Choroid plexus epithelial cell (primary cell): ENCODE measurements at regions not wholly inside any gene's neighbourhood (a gene's known extent, or its start where the extent isn't known, plus 50 kb on each side); places are given as distances from the start of the nearest gene placed in this dataset.

ENCODE experiments used
- DNase-seq: peaks from one replicate; pipeline ENCODE4 v3.0.0-alpha.2; 2010; ENCODE audit warnings: low read depth
- H3K4me3 ChIP-seq: 2 replicates; pipeline ENCODE4 v1.5.1; 2011; ENCODE audit warnings: low read depth, mild to moderate bottlenecking, control low read depth, low read length, moderate library complexity
- CTCF ChIP-seq: conservative IDR thresholded peaks from 2 replicates; pipeline ENCODE4 v1.5.1; 2011; ENCODE audit warnings: low read depth, mild to moderate bottlenecking, control low read depth, inconsistent platforms, low read length, moderate library complexity

GRCh38 chr12:78719721-78720120 lies 144.9 kb upstream of the SYT1 start:
- no peak for TF ChIP-seq CTCF
- no peak overlapping the region for H3K4me3 ChIP-seq

DNA sequence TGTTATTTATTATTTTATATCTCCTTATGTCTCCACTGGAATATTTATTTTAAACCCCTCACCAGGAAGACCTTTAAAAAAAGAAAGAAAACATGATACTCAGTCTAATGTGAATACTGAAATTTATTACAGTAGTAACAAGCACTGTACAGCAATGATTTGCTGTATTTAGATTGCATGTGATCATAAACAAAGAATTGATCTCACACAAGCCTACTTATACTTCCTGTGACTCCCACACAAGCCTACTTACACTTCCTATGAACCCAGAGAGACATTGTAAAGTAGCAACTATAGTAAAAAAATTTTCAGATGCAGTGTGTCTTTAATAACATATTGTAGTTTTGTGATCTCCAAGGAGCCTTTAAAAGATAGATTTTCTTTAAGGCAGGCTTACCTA lies 142.7 kb upstream of the SYT1 start:
- TF ChIP-seq CTCF = no peak
- DNase-seq = no peak
- H3K4me3 ChIP-seq = no peak overlapping the region

More at GRCh38 chr12:78719721-78720120, 144.9 kb upstream of the SYT1 start:
- no peak for DNase-seq

GRCh38 chr12:78725033-78725432 lies 139.5 kb upstream of the SYT1 start:
- TF ChIP-seq CTCF = no peak
- no peak for DNase-seq
- no peak overlapping the region for H3K4me3 ChIP-seq

DNA sequence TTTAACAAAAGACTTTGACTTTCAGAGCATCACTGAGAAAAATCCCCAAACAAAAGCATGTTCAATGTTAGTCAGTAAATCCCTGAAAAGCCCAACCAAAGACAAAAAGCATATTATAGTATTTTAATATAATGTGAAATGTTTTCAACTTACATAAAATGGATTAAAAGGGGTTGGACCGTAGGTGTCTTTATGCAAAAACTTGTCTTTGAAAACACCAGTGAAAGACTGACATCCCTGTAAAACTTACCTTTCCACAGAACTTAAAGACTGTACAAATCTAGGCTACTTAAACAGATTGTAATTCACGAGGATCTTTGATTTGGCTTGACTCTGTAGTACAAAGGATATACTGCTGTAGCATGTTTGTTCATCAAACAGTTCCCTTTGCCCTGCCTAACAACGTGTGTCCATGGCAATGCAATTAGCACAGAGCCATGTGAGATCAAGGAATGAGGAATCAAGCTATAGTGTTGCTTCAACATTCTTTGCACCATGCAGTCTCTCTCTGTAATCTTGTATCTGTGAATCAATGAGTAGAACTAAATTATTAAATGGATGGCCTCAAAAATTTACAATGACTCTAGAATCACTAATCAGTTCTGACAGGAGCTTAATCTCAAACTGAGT lies 138.5 kb upstream of the SYT1 start:
- no peak for TF ChIP-seq CTCF
- H3K4me3 ChIP-seq = no peak overlapping the region
- no peak for DNase-seq

- no peak for DNase-seq
- H3K4me3 ChIP-seq = no peak overlapping the region
- no peak for TF ChIP-seq CTCF
Measured at GRCh38 chr12:78726854-78727253, 137.7 kb upstream of the SYT1 start.

DNA sequence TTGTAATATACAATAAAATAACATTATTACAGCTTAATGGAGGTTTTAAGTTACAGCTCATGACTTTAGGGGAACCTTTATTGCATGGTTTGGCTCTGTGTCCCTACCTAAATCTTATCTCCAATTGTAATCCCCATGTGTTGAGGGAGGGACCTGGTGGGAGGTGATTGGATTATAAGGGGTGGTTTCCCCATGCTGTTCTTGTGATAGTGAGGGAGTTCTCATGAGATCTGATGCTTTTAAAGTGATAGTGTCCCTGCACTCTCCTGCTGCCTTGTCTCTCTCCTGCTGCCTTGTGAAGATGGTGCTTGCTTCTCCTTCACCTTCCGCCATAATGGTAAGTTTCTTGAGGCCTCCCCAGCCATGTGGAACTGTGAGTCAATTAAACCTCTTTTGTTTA lies 132.1 kb upstream of the SYT1 start:
- no peak for DNase-seq
- no peak for TF ChIP-seq CTCF
- H3K4me3 ChIP-seq = no peak overlapping the region

GRCh38 chr12:78739653-78740052 lies 124.9 kb upstream of the SYT1 start:
- H3K4me3 ChIP-seq = no peak overlapping the region
- no peak for DNase-seq
- no peak for TF ChIP-seq CTCF
